ENCODE measurements at regions not wholly inside any gene's neighbourhood (a gene's known extent, or its start where the extent isn't known, plus 50 kb on each side); places are given as distances from the start of the nearest gene placed in this dataset.

DNA sequence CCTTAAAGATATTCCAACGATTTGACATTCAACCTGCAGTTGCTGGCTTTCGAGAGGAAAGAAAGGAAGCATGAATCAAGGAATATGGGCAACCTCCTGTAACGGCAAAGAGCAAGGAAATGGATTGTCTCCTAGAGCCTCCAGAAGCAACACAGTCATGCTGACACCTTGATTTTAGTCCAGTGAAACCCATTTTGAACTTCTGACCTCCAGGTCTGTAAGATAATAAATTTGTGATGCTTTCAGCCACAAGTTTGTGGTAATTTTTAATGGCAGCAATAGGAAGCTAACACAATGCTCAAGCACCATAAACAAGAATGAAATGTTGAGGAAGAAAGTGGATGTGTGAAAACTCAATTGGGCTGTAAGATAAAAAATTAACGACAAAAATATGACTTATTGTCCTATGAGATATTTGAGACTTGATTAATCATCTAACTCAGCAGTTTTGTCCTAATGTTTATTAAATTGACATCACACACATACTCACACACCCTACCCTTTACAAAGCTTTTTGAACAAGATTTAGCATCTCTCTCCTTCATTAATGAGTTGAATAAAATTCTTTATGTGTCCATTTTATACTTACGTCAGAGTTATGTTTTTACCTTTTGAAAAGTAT is 857.2 kb upstream of the INTU start:
- intact Hi-C loops (cut with micrococcal nuclease; ENCODE audit: unreplicated experiment) = no loop called here
- Histone ChIP-seq H3K9me3 (ENCODE audit: low read length) (no peaks in the 10 kb centered on the region), H3K4me1 (ENCODE audit: insufficient read depth, low read length) (no peaks in the 10 kb centered on the region), H3K27me3 (ENCODE audit: control insufficient read depth in 1 of 2, insufficient read depth in 2 of 2, low read length in 2 of 2) (no peaks in the 10 kb centered on the region), H4K20me1 (ENCODE audit: insufficient read depth, low read length) (no peaks in the 10 kb centered on the region), H2AFZ (ENCODE audit: low read length) (no peak overlapping the region), H3K79me2 (ENCODE audit: insufficient read depth, low read length) (no peaks in the 10 kb centered on the region), H3K27ac (ENCODE audit: extremely low read length, insufficient read depth, low read length) (no peak overlapping the region), H3K4me2 (ENCODE audit: low read depth, low read length) (no peak overlapping the region), H3K4me3 (replicated peaks in 1 of 3; ENCODE audit: insufficient read depth in 1 of 3, low read depth in 2 of 3, low read length in 3 of 3) (no peak overlapping the region), H3K36me3 (replicated peaks in 1 of 2; ENCODE audit: control insufficient read depth in 1 of 2, insufficient read depth in 2 of 2, low read length in 2 of 2) (no peaks in the 10 kb centered on the region), H3K9ac (ENCODE audit: insufficient read depth, low read depth, low read length) (no peak overlapping the region)
- BruUV-seq (replicated peaks) = no TSS peak
- CTCF ChIA-PET (ENCODE audit: low intra/inter-chr PET ratio, low total read pairs) = no interaction called here
- POLR2A ChIA-PET = no interaction called here
- in situ Hi-C loops (cut with HindIII; ENCODE audit: extremely low pct_ligation_motif_present, low pct_unique_long_range_greater_than_20kb) = no loop called here
- under 1% methylated on average over 5 of the region's 5 CpGs for WGBS (ENCODE audit: low lambda C conversion rate)
- DNase-seq (ENCODE audit: low spot score) (no peak), FAIRE-seq (no peak), ATAC-seq (no peak)
- TF ChIP-seq ARHGAP35 (CRISPR knock-in tag; IDR thresholded peaks at IDR 0.05; ENCODE audit: borderline replicate concordance) (no peak), NFE2 (CRISPR knock-in tag; IDR thresholded peaks at IDR 0.05) (no peak), ZNF530 (CRISPR knock-in tag; IDR thresholded peaks at IDR 0.05; ENCODE audit: low read depth) (no peak), ZNF703 (CRISPR knock-in tag; IDR thresholded peaks at IDR 0.05; ENCODE audit: borderline replicate concordance) (no peak), ZNF292 (CRISPR knock-in tag; IDR thresholded peaks at IDR 0.05; ENCODE audit: borderline replicate concordance, low read depth) (no peak), SRSF4 (IDR thresholded peaks at IDR 0.05; ENCODE audit: low read depth, low read length, poor library complexity, severe bottlenecking) (no peak), ZNF747 (CRISPR knock-in tag; IDR thresholded peaks at IDR 0.05; ENCODE audit: borderline replicate concordance) (no peak), NCOA5 (CRISPR knock-in tag; IDR thresholded peaks at IDR 0.05) (no peak), ZNF883 (CRISPR knock-in tag; IDR thresholded peaks at IDR 0.05; ENCODE audit: not compliant biosample characterization) (no peak), PTBP1 (IDR thresholded peaks at IDR 0.05; ENCODE audit: low read depth, low read length, poor library complexity, severe bottlenecking) (no peak), ATAD3A (CRISPR knock-in tag; IDR thresholded peaks at IDR 0.05) (no peak), PRPF4 (IDR thresholded peaks at IDR 0.05; ENCODE audit: low read depth, low read length, poor library complexity, severe bottlenecking) (no peak), RXRB (CRISPR knock-in tag; IDR thresholded peaks at IDR 0.05; ENCODE audit: borderline replicate concordance) (no peak)
- TF ChIP-seq, protein P1, sequence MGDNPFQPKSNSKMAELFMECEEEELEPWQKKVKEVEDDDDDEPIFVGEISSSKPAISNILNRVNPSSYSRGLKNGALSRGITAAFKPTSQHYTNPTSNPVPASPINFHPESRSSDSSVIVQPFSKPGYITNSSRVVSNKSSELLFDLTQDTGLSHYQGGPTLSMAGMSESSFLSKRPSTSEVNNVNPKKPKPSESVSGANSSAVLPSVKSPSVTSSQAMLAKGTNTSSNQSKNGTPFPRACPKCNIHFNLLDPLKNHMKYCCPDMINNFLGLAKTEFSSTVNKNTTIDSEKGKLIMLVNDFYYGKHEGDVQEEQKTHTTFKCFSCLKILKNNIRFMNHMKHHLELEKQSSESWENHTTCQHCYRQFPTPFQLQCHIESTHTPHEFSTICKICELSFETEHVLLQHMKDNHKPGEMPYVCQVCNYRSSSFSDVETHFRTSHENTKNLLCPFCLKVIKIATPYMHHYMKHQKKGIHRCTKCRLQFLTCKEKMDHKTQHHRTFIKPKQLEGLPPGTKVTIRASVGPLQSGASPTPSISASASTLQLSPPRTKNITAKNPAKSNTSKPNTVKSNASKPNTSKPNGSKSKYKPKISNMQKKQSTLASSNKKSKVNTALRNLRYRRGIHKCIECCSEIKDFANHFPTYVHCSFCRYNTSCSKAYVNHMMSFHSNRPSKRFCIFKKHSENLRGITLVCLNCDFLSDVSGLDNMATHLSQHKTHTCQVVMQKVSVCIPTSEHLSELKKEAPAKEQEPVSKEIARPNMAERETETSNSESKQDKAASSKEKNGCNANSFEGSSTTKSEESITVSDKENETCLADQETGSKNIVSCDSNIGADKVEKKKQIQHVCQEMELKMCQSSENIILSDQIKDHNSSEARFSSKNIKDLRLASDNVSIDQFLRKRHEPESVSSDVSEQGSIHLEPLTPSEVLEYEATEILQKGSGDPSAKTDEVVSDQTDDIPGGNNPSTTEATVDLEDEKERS (CRISPR knock-in tag; IDR thresholded peaks at IDR 0.05) = no peak
- TF ChIP-seq, protein P2, sequence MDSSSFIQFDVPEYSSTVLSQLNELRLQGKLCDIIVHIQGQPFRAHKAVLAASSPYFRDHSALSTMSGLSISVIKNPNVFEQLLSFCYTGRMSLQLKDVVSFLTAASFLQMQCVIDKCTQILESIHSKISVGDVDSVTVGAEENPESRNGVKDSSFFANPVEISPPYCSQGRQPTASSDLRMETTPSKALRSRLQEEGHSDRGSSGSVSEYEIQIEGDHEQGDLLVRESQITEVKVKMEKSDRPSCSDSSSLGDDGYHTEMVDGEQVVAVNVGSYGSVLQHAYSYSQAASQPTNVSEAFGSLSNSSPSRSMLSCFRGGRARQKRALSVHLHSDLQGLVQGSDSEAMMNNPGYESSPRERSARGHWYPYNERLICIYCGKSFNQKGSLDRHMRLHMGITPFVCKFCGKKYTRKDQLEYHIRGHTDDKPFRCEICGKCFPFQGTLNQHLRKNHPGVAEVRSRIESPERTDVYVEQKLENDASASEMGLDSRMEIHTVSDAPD (CRISPR knock-in tag; IDR thresholded peaks at IDR 0.05) = no peak
- TF ChIP-seq, protein P3, sequence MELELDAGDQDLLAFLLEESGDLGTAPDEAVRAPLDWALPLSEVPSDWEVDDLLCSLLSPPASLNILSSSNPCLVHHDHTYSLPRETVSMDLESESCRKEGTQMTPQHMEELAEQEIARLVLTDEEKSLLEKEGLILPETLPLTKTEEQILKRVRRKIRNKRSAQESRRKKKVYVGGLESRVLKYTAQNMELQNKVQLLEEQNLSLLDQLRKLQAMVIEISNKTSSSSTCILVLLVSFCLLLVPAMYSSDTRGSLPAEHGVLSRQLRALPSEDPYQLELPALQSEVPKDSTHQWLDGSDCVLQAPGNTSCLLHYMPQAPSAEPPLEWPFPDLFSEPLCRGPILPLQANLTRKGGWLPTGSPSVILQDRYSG (CRISPR knock-in tag; IDR thresholded peaks at IDR 0.05) = no peak
